Activated CD4-positive, CD25-positive, alpha-beta regulatory T cell treated with anti-CD3 and anti-CD28 coated beads, Interleukin-2, amount 50 U/mL, for 24 hours (primary cell): ENCODE measurements at regions not wholly inside any gene's neighbourhood (a gene's known extent, or its start where the extent isn't known, plus 50 kb on each side); places are given as distances from the start of the nearest gene placed in this dataset.

Source experiments
- ATAC-seq, 2 donors: fragments of 150-1000 bp; cut with Tn5 transposase; one replicate each; pipeline ENCODE4 v1.10.0; 2021; ENCODE audit warnings: mild to moderate bottlenecking in 1 of 2, moderate library complexity in 1 of 2

DNA sequence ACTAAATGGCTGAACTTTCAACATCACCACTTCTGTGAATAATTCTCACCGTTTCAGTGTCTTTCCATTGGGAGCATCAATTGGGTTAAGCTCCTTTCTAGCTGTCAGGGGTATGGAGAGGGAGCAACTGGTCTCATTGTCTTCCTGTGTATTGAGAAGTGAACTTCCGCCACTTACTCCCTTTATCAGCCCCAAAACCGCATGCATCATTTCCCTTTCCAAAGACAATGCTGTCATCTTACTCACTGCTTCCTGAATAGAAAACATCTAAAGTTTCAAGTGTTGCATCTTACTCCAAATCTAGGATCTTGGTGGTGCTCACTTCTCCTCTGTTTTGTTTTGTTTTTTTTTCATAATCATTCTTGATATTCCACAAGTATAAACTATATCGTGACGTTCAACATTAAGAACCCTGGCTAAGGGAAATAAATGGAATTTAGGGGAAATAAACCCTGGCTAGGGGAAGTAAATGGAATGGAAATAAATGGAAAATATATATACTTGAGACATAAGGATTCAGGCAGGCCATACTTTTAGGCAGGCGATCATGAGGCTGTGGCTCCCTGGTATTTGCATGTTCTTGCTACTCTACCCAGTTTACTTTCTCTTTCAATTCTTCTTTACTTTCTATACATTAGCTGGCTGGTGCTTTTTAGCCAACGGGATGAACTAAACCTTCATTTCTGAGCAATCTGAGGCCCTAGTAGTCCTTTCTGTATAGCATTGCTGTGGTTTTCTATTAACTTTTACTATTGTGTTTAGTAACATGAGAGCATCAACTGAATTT is 371.9 kb downstream of the BMPER start:
- no peak for ATAC-seq

DNA sequence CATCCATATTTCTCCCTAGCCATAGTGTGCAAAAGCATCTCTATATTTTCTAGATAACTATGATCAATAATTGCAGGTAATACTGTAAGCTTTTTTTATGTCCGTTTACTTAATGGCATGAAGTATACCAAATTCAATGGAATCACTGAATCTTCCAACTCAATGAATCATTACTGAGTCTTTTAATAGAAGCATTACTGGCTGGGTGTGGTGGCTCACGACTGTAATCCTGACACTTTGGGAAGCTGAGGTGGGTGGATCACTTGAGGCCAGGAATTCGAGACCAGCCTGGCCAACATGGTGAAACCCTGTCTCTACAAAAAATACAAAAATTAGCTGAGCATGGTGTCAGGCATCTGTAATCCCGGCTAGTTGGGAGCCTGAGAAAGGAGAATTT is 372.5 kb downstream of the BMPER start:
- ATAC-seq = no peak

- ATAC-seq = no peak
These were observed 375.9 kb downstream of the BMPER start for GRCh38 chr7:34281260-34281659.

DNA sequence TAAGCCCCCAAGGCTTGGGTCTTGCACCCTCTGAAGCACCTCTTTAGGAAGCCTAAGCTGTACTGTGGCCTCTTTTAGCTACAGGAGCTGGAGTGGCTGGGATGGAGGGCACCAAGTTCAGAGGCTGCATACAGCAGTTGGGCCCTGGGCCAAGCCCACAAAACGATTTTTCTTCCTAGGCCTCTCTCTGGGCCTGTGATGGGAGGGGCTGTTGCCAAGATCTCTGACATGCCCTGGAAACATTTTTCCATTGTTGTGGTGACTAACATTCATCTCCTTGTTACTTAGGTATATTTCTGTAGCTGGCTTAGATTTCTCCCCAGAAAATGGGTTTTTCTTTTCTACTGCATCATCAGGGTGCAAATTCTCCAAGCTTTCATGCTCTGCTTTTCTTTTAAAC is 375.7 kb upstream of the NPSR1 start:
- no peak for ATAC-seq

DNA sequence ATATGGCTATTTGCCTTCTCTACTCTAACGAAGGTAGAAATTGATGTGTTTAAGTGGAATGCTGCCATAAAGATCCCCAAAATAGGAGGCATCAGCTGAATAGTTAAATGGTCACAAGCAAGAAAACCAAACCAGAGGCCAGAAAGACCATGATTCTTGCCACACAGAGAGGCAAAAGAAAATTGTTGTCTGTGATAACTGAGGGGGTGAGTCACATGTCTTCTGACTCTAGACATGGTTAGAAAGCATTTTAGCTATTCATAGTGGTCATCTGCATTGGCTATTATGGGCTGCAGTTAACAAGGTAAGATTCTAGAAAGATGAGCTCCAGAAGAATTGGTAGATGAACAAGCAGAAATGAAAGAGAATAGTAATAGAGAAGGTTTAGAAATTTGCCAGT is 361.4 kb upstream of the NPSR1 start:
- ATAC-seq = no peak

DNA sequence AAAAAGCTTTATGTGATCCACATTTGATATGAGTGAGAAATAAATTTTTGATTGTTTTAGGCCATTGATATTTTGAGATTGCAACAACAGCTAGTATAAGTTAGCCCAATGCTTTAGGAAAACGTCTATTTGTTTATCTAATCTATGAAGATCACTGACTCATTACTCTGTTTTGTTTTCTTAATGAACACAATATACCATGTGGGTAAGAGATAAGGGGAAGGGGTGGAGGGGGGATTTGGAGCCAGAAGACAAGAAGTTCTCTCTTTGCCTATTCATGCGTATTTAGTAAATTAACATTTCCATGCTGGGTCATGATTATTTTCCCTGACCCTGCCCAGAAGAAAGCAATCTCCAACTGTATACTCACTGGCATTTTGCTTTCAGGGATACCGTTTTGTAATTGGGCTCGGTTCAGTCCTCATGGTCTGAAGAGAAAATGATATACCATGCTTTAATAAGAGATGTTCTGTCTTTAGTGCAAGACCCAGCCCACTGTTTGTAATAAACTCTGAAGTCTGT is 359.5 kb upstream of the NPSR1 start:
- ATAC-seq = no peak

DNA sequence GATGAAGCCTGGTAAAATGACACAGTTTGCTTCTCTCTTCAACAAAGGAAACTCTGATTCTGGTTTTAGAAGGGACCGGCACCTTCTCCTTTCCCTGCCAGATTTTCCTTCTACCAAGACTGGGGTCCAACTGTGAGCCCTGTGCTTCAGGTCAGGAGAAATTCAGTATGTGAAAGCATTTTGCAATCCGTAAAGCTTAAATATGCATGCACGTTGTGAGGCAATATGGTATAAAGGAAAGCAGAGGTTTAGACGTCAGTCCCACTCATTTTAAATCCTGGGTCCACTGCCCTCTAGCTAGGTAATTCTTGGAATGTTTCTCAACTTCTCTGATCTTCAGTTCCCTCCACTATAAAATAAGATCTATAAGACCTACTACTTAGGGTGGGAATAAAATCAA is 359.0 kb upstream of the NPSR1 start:
- ATAC-seq = no peak

- no peak for ATAC-seq
These were observed 350.5 kb upstream of the NPSR1 start for GRCh38 chr7:34307540-34307939.

GRCh38 chr7:34308595-34308994 is 349.4 kb upstream of the NPSR1 start:
- ATAC-seq = no peak

GRCh38 chr7:34309116-34309515 is 348.9 kb upstream of the NPSR1 start:
- no peak for ATAC-seq

DNA sequence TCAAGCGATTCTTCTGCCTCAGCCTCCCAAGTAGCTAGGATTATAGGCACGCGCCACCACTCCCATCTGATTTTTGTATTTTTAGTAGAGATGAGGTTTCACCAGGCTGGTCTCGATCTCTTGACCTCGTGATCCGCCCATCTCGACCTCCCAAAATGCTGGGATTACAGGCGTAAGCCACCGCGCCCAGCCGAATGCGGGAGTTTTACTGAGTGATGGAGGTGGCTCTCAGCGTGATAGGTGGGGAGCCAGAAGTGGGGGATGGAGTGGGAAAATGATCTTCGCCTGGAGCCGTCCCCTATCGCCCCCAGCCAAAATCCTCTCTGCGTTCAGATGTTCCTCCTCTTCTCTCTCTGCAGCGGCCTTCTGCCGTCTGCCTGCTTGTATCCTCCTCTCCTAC is 348.4 kb upstream of the NPSR1 start:
- ATAC-seq = no peak

DNA sequence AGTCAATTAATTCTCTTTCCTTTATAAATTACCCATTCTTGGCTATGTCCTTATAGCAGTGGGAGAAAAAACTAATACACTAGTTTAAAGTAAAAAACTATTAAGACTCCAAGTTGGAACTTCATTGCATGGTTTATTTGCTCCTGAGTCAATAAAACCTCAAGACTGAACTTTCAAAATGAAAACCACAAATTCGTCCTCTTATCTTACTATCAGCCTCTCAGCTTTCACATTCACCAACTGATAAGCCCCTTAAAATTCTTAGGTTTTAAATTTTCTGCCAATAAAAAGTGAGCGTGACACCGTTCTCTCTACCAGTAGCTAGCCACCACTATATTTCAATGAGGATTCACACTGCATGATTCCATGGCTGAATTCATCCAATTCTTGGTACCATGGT is 346.4 kb upstream of the NPSR1 start:
- no peak for ATAC-seq

- no peak for ATAC-seq
These were observed 345.4 kb upstream of the NPSR1 start for GRCh38 chr7:34312624-34313023.

DNA sequence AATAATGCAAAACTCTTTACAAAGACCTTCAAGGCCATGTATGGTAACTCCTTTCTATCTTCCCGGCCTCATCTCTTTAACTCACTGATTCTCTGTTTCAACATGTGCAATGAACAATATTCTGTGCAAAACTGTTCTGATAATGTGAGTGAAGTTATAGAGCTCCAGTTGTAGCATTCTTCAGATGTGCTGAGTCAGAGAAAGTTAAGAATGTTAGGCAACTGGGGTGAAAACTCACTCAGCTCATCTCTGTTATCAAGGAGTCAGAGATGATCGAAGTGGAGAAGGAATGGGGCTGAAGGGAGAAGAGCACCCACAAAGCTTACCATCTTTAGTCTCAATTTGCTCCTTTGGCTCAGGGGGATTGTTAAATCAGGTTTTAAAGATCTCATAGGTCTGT is 344.7 kb upstream of the NPSR1 start:
- no peak for ATAC-seq

DNA sequence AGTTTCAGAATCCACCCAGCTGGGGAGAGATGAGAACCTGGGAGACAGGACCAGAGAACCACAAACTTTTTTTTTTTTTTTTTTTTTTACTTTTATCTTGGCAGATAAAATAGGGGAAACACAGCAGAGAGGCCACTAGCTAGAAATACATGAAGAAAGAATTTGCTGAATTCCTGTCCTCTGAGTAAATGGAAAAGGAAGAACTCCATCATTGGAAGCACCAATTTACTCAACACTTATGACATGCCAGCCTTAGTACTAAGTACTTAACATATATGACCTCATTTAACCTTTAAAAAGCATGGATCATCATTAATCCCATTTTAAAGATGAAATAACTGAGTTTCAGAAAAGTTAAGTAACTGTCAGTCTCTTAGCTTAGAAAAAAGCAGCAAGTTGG is 343.0 kb upstream of the NPSR1 start:
- no peak for ATAC-seq

GRCh38 chr7:34317039-34317438 is 341.0 kb upstream of the NPSR1 start:
- no peak for ATAC-seq

- ATAC-seq = no peak
These were observed 337.6 kb upstream of the NPSR1 start for GRCh38 chr7:34320412-34320811.

DNA sequence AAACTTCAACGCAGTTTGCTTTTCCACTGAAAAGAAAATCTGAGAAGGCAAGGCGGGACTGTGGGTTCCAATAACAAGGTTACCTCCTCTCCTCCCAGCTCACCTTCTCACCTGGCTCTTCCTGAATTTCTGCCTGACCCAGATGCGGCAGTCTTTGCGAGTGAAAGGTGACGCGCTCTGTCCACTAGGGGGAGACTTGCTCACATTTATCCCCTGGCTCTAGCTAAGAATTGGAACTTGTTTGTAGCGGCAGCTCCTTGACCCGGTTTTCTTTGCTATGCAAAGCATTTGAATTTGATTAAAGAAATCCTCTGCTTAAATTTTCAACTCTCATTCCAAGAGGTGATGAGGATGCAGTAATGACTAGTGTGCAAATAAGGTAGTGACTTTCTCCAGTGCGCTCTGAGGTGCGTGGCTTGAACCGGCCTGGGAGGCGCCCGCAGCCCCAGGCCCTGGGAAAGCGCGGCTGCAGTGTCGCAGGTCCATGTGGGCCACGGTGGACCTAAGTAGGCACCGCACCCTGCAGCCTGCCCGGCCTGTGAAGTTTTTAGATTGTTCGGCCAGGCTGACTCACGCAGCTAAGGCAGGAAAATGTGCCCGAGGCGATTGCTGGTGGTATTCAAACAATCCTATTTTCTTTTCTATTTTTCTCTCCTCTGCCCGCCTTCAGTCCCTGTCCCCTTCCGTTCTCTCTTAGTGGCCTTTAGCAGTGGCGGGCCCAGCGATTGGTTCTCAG is 336.9 kb upstream of the NPSR1 start:
- ATAC-seq = peak; percentile 55 to 65

- ATAC-seq = peak; percentile 46 to 49
These were observed 335.2 kb upstream of the NPSR1 start for GRCh38 chr7:34322841-34323240.

DNA sequence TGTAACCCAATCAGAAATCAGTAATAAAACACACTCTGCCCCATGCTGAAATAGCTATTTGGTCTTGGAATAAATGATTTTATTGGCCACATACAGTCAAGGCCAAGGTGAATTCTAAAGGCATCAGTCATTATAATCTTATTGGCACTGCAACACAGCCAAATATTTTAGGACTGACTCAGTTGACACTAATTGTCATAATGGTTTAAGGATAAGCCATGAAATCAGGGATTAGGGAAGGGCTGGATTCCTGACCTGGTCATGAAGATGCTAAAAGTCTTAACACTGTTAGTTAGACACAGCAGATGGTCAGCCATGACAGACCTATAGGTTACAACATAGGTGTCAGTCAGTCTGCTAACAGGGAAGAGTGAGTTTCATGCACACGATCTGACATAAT is 330.3 kb upstream of the NPSR1 start:
- ATAC-seq = no peak

- ATAC-seq = no peak
These were observed 327.7 kb upstream of the NPSR1 start for GRCh38 chr7:34330308-34330707.

DNA sequence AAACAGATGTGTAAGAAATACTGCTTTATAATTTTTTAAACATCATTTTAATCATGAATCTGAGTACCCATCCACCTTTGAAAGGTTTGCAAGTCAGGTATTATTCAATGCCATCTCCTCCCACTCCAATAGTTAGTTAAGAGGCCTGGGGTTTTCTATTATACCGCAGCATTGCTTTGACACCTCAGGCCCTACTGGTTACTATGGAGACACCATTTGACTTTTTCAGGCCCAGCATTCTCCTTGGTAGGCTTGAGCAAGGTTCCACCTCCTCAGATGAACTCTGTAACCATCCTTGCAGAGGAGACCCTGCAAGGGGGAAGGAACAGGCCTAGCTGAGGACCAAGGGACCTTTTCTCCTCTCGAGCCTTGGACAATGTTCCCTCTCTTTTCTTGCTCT is 326.9 kb upstream of the NPSR1 start:
- no peak for ATAC-seq

- no peak for ATAC-seq
These were observed 326.0 kb upstream of the NPSR1 start for GRCh38 chr7:34332006-34332405.

GRCh38 chr7:34333184-34333583 is 324.8 kb upstream of the NPSR1 start:
- no peak for ATAC-seq
